H1 (cell line): ENCODE measurements at regions not wholly inside any gene's neighbourhood (a gene's known extent, or its start where the extent isn't known, plus 50 kb on each side); places are given as distances from the start of the nearest gene placed in this dataset.

Experiments
- CTCF ChIA-PET: fragments of 300-600 bp; sonication (Branson Sonifier 250); formaldehyde crosslinking; loops from one replicate; lab custom pipeline; 2021; ENCODE audit not compliant: partially characterized antibody; lab: Charles Lee
- POLR2A ChIA-PET: fragments of 300-600 bp; sonication (Branson Sonifier 250); formaldehyde crosslinking; loops from one replicate; lab custom pipeline; 2021; ENCODE audit warnings: inconsistent platforms; ENCODE audit not compliant: partially characterized antibody; lab: Charles Lee
- DNase-seq, 2 experiments: peaks; one replicate each; pipeline versions ENCODE4 v3.0.0 to v3.0.0-alpha.2; 2010 to 2022; ENCODE audit warnings: low spot score in 2 of 2, low read depth in 1 of 2, mixed read lengths in 1 of 2
- FAIRE-seq: peaks from 2 replicates; lab custom pipeline; 2011; peaks lifted over from hg19 to GRCh38; lab: Jason Lieb, UNC
- H2AFZ ChIP-seq: 2 replicates; pipeline ENCODE4 v1.8.1; 2012; ENCODE audit warnings: low read length, inconsistent platforms
- H2AK5ac ChIP-seq: 2 replicates; pipeline ENCODE4 v1.6.1; 2013; ENCODE audit warnings: low read depth, low read length
- H2BK120ac ChIP-seq: replicated peaks from 2 replicates; pipeline ENCODE3; 2013; ENCODE audit warnings: low read depth, low read length, inconsistent platforms
- H2BK12ac ChIP-seq: 2 replicates; pipeline ENCODE4 v1.6.1; 2013; ENCODE audit warnings: low read depth, low read length
- H2BK15ac ChIP-seq: 2 replicates; pipeline ENCODE4 v1.6.1; 2013; ENCODE audit warnings: low read length
- H2BK20ac ChIP-seq: 2 replicates; pipeline ENCODE4 v1.6.1; 2013; ENCODE audit warnings: low read length
- H2BK5ac ChIP-seq: 2 replicates; pipeline ENCODE4 v1.6.1; 2013; ENCODE audit warnings: low read depth, low read length
- H3K14ac ChIP-seq: 2 replicates; pipeline ENCODE4 v1.6.1; 2013; ENCODE audit warnings: inconsistent platforms; ENCODE audit not compliant: insufficient read length
- H3K18ac ChIP-seq: 2 replicates; pipeline ENCODE4 v1.6.1; 2013; ENCODE audit warnings: low read length; ENCODE audit errors: extremely low read depth
- H3K23ac ChIP-seq: 2 replicates; pipeline ENCODE4 v1.6.1; 2013; ENCODE audit warnings: inconsistent platforms; ENCODE audit not compliant: insufficient read length
- H3K23me2 ChIP-seq: 2 replicates; pipeline ENCODE4 v1.6.1; 2013; ENCODE audit warnings: low read depth, low read length
- H3K27ac ChIP-seq: 2 replicates; pipeline ENCODE4 v1.6.1; 2011; ENCODE audit warnings: low read depth, low read length, inconsistent platforms
- H3K27me3 ChIP-seq, 4 experiments: replicated peaks in 1 of 4; 1 replicate in 1 of 4; 2 replicates in 3 of 4; pipeline versions ENCODE4 v1.6.1 to v1.8.1; 2011 to 2013; ENCODE audit warnings: low read length in 3 of 4, mild to moderate bottlenecking in 3 of 4, inconsistent platforms in 2 of 4, mixed read lengths in 2 of 4, moderate library complexity in 1 of 4; ENCODE audit not compliant: control insufficient read depth in 3 of 4, insufficient read depth in 3 of 4; ENCODE audit errors: extremely low read depth in 1 of 4
- H3K36me3 ChIP-seq, 4 experiments: 2 replicates each; pipeline versions ENCODE4 v1.6.1 to v1.8.1; 2011 to 2013; ENCODE audit warnings: mild to moderate bottlenecking in 4 of 4, low read length in 3 of 4, moderate library complexity in 2 of 4, control low read depth in 1 of 4, inconsistent platforms in 1 of 4; ENCODE audit not compliant: insufficient read depth in 4 of 4, control insufficient read depth in 2 of 4
- H3K4ac ChIP-seq: replicated peaks from 2 replicates; pipeline ENCODE3; 2013; ENCODE audit warnings: low read length, low read depth, mixed read lengths, inconsistent platforms; ENCODE audit not compliant: insufficient read length
- H3K4me1 ChIP-seq, 4 experiments: replicated peaks in 1 of 4; 1 replicate in 1 of 4; 2 replicates in 3 of 4; pipeline versions ENCODE4 v1.6.1 to v1.8.1; 2011 to 2013; ENCODE audit warnings: low read length in 3 of 4, inconsistent platforms in 2 of 4, mixed read lengths in 1 of 4; ENCODE audit not compliant: insufficient read depth in 4 of 4, control insufficient read depth in 3 of 4
- H3K4me2 ChIP-seq, 2 experiments: 2 replicates each; pipeline versions ENCODE4 v1.6.1 to v1.8.1; 2011 to 2013; ENCODE audit warnings: low read depth in 2 of 2, low read length in 2 of 2, control low read depth in 1 of 2, inconsistent platforms in 1 of 2, mild to moderate bottlenecking in 1 of 2; ENCODE audit not compliant: insufficient read depth in 1 of 2
- H3K4me3 ChIP-seq, 4 experiments: fragments of 200-600, 300-600 bp in 1 of 4; sonication (generic), shearing (Covaris generic), sonication (Bioruptor Twin) in 1 of 4; 2 replicates each; pipeline versions ENCODE4 v1.5.1 to v1.8.1; 2011 to 2016; ENCODE audit warnings: low read length in 4 of 4, low read depth in 3 of 4, control low read depth in 2 of 4, inconsistent platforms in 2 of 4, mild to moderate bottlenecking in 2 of 4, mixed read lengths in 1 of 4, moderate library complexity in 1 of 4; ENCODE audit not compliant: insufficient read depth in 2 of 4; ENCODE audit errors: extremely low read depth in 1 of 4
- H3K56ac ChIP-seq: replicated peaks from 2 replicates; pipeline ENCODE3; 2013; ENCODE audit warnings: low read depth, mild to moderate bottlenecking, mixed read lengths, low read length, inconsistent platforms; ENCODE audit not compliant: insufficient read length
- H3K79me1 ChIP-seq: 2 replicates; pipeline ENCODE4 v1.6.1; 2013; ENCODE audit warnings: low read depth, low read length, control low read depth
- H3K79me2 ChIP-seq, 2 experiments: 2 replicates each; pipeline versions ENCODE4 v1.6.1 to v1.8.1; 2012 to 2013; ENCODE audit warnings: low read length in 2 of 2, mild to moderate bottlenecking in 2 of 2, inconsistent platforms in 1 of 2; ENCODE audit not compliant: insufficient read depth in 2 of 2, control insufficient read depth in 1 of 2
- H3K9ac ChIP-seq, 4 experiments: replicated peaks in 1 of 4; 1 replicate in 1 of 4; 2 replicates in 3 of 4; pipeline versions ENCODE4 v1.6.1 to v1.8.1; 2011 to 2013; ENCODE audit warnings: low read depth in 3 of 4, low read length in 3 of 4, control low read depth in 2 of 4, mild to moderate bottlenecking in 2 of 4, moderate library complexity in 2 of 4, inconsistent platforms in 1 of 4; ENCODE audit errors: extremely low read depth in 1 of 4
- H3K9me3 ChIP-seq, 2 experiments: 2 replicates each; pipeline versions ENCODE4 v1.6.1 to v1.8.1; 2012 to 2013; ENCODE audit warnings: mild to moderate bottlenecking in 2 of 2, moderate library complexity in 2 of 2, control low read depth in 1 of 2, inconsistent platforms in 1 of 2, low read depth in 1 of 2, low read length in 1 of 2, mixed read lengths in 1 of 2; ENCODE audit not compliant: insufficient read depth in 2 of 2
- H4K20me1 ChIP-seq, 2 experiments: replicated peaks in 1 of 2; 2 replicates each; pipeline versions ENCODE3 to v1.8.1; 2011 to 2013; ENCODE audit warnings: inconsistent platforms in 2 of 2, low read length in 2 of 2, mild to moderate bottlenecking in 1 of 2; ENCODE audit not compliant: insufficient read depth in 2 of 2, control insufficient read depth in 1 of 2
- H4K5ac ChIP-seq: 2 replicates; pipeline ENCODE4 v1.6.1; 2013; ENCODE audit warnings: low read length, low read depth, mixed read lengths, inconsistent platforms; ENCODE audit not compliant: insufficient read length
- H4K8ac ChIP-seq: 2 replicates; pipeline ENCODE4 v1.8.0; 2013; ENCODE audit warnings: mild to moderate bottlenecking, moderate library complexity, low read length, inconsistent platforms; ENCODE audit not compliant: insufficient read depth; ENCODE audit errors: extremely low read depth
- H4K91ac ChIP-seq: replicated peaks from 2 replicates; pipeline ENCODE3; 2013; ENCODE audit warnings: low read length, mixed read lengths, inconsistent platforms; ENCODE audit not compliant: insufficient read length
- HDAC6 ChIP-seq: IDR thresholded peaks from one replicate; pipeline ENCODE4 v1.7.1; 2012; ENCODE audit warnings: low read depth, mild to moderate bottlenecking, inconsistent platforms, low read length, moderate library complexity
- SIRT6 ChIP-seq: IDR thresholded peaks from one replicate; pipeline ENCODE4 v1.7.1; 2012; ENCODE audit warnings: low read length, inconsistent platforms
- WGBS, 2 experiments: shearing (Covaris generic) in 1 of 2; methylation state at CpG; one replicate each; pipeline versions ENCODE4 v1.1.6 to v1.1.7; 2013 to 2015; ENCODE audit warnings: low lambda C conversion rate in 2 of 2, mixed read lengths in 2 of 2, inconsistent platforms in 1 of 2, low coverage in 1 of 2, missing lambda C conversion rate in 1 of 2; ENCODE audit not compliant: insufficient replicate concordance in 2 of 2, insufficient coverage in 1 of 2, insufficient read length in 1 of 2; ENCODE audit errors: extremely low coverage in 1 of 2, missing lambda C conversion rate in 1 of 2; 5-methylcytosine and 5-hydroxymethylcytosine counted together

DNA sequence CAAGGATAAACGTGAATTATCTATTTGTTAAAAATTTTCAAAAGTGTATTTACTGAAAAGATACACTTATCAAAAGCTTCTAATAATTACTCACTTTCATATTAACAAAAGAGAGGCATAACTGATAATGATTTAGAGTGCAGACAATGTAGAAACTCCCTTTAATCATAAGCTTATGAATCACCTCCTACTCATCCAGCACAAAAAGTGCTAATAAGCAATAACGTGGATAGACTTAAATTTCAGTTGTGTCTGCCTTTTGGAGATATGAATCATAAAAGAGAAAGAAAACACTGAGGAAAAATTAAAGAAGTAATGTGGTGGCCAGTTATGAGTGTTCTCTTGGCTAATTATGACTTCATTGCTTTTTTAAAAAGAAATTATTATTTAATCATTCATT, 827.6 kb upstream of the B3GALT2 start:
- DNase-seq, result no peak
- H3K18ac ChIP-seq, result no peak overlapping the region
- H4K20me1 ChIP-seq, result no peaks in the 10 kb centered on the region
- no peaks in the 10 kb centered on the region for H3K79me2 ChIP-seq
- H3K23ac ChIP-seq, result no peak overlapping the region
- no peak overlapping the region for H4K91ac ChIP-seq
- FAIRE-seq, result no peak
- POLR2A ChIA-PET, result no interaction called here
- no peak overlapping the region for H2AFZ ChIP-seq
- no peak overlapping the region for H4K8ac ChIP-seq
- no peak overlapping the region for H3K14ac ChIP-seq
- H3K27ac ChIP-seq, result no peak overlapping the region
- no peak overlapping the region for H4K5ac ChIP-seq
- H2BK12ac ChIP-seq, result no peak overlapping the region
- 91% methylated on average over 2 of the region's 2 CpGs; no CpG with 5 or more reads in 1 of the 2 experiments for WGBS, 2 experiments
- H2BK20ac ChIP-seq, result no peak overlapping the region
- no peak overlapping the region for H3K4me2 ChIP-seq
- H3K4me1 ChIP-seq, result no peaks in the 10 kb centered on the region
- no peak overlapping the region for H3K4me3 ChIP-seq
- H3K79me1 ChIP-seq, result no peaks in the 10 kb centered on the region
- H2BK120ac ChIP-seq, result no peak overlapping the region
- CTCF ChIA-PET, result no interaction called here
- no peak overlapping the region for H3K9ac ChIP-seq
- 0 out of 4 replicates have a peak, but pooled peaks cover 0 to 4% of the 10 kb centered on the region in 2 experiments for H3K9me3 ChIP-seq
- no peak overlapping the region for H2BK15ac ChIP-seq
- no peak overlapping the region for H2AK5ac ChIP-seq
- H2BK5ac ChIP-seq, result no peak overlapping the region
- H3K23me2 ChIP-seq, result no peaks in the 10 kb centered on the region
- H3K27me3 ChIP-seq, result no peaks in the 10 kb centered on the region
- H3K36me3 ChIP-seq, result no peaks in the 10 kb centered on the region
- no peak overlapping the region for H3K56ac ChIP-seq
- no peak overlapping the region for H3K4ac ChIP-seq
- no peak for TF ChIP-seq HDAC6
- TF ChIP-seq SIRT6, result no peak
